GM23338 (cell line): ENCODE measurements at regions not wholly inside any gene's neighbourhood (a gene's known extent, or its start where the extent isn't known, plus 50 kb on each side); places are given as distances from the start of the nearest gene placed in this dataset.
A peak's percentile ranks its signal among the peaks of the same experiment; 100 is the strongest.

Experiments
- ATAC-seq: fragments of 200-7000 bp; cut with Tn5 transposase; 3 replicates; pipeline ENCODE4 v1.9.1; 2020
- DNase-seq: peaks from one replicate; pipeline ENCODE4 v3.0.0-alpha.2; 2015; ENCODE audit warnings: low spot score
- H2AFZ ChIP-seq: fragments of 200-600 bp; sonication (generic); 2 replicates; pipeline ENCODE4 v1.8.0; 2016; ENCODE audit warnings: antibody characterized with exemption, mild to moderate bottlenecking, moderate library complexity
- H3F3A ChIP-seq: fragments of 200-600 bp; sonication (generic); replicated peaks from 2 replicates; pipeline ENCODE4 v1.8.0; 2017; ENCODE audit warnings: antibody characterized with exemption, mixed run types, low read depth
- H3K27ac ChIP-seq: fragments of 200-600 bp; sonication (generic); 2 replicates; pipeline ENCODE4 v1.6.1; 2016; ENCODE audit warnings: low read depth
- H3K27me3 ChIP-seq: fragments of 200-600 bp; sonication (generic); 2 replicates; pipeline ENCODE4 v1.8.0; 2016; ENCODE audit warnings: mild to moderate bottlenecking, mixed run types, moderate library complexity; ENCODE audit not compliant: insufficient read depth
- H3K36me3 ChIP-seq: fragments of 200-600 bp; sonication (generic); 2 replicates; pipeline ENCODE4 v1.8.0; 2016; ENCODE audit warnings: mild to moderate bottlenecking; ENCODE audit not compliant: insufficient read depth
- H3K4me1 ChIP-seq: fragments of 200-600 bp; sonication (generic); 2 replicates; pipeline ENCODE4 v1.8.0; 2016; ENCODE audit warnings: mild to moderate bottlenecking, moderate library complexity; ENCODE audit not compliant: insufficient read depth
- H3K4me2 ChIP-seq: fragments of 200-600 bp; sonication (generic); 2 replicates; pipeline ENCODE4 v1.7.1; 2017; ENCODE audit warnings: mixed run types
- H3K4me3 ChIP-seq: fragments of 200-600 bp; sonication (generic); 2 replicates; pipeline ENCODE4 v1.6.1; 2016; ENCODE audit warnings: mixed run types
- H3K79me2 ChIP-seq: fragments of 200-600 bp; sonication (generic); replicated peaks from 2 replicates; pipeline ENCODE4 v1.8.0; 2017; ENCODE audit warnings: mild to moderate bottlenecking; ENCODE audit not compliant: insufficient read depth
- H3K9me2 ChIP-seq: fragments of 200-600 bp; sonication (generic); 2 replicates; pipeline ENCODE4 v1.8.0; 2017; ENCODE audit not compliant: insufficient read depth
- H4K20me1 ChIP-seq: fragments of 200-600 bp; sonication (generic); replicated peaks from 2 replicates; pipeline ENCODE4 v1.8.0; 2017; ENCODE audit warnings: mild to moderate bottlenecking; ENCODE audit not compliant: insufficient read depth
- H3K27ac Mint-ChIP-seq: 2 replicates; pipeline ENCODE4 v1.8.0; 2020; ENCODE audit warnings: inconsistent platforms, mild to moderate bottlenecking, moderate library complexity, mixed read lengths
- H3K27me3 Mint-ChIP-seq: 3 replicates; pipeline ENCODE4 v1.8.0; 2022; ENCODE audit warnings: low read depth, mild to moderate bottlenecking, moderate library complexity, mixed read lengths, inconsistent platforms; ENCODE audit not compliant: insufficient read depth, poor library complexity
- H3K36me3 Mint-ChIP-seq: 3 replicates; pipeline ENCODE4 v1.8.0; 2021; ENCODE audit warnings: low read depth, mild to moderate bottlenecking, inconsistent platforms, moderate library complexity, mixed read lengths
- H3K4me1 Mint-ChIP-seq: 3 replicates; pipeline ENCODE4 v1.8.0; 2020; ENCODE audit warnings: mild to moderate bottlenecking, inconsistent platforms, mixed read lengths
- H3K4me3 Mint-ChIP-seq: 3 replicates; pipeline ENCODE4 v1.8.0; 2021; ENCODE audit warnings: moderate library complexity, mild to moderate bottlenecking, inconsistent platforms, mixed read lengths
- H3K9me3 Mint-ChIP-seq: 3 replicates; pipeline ENCODE4 v1.8.0; 2020; ENCODE audit warnings: moderate library complexity, mild to moderate bottlenecking, inconsistent platforms, mixed read lengths
- CREB1 ChIP-seq: fragments of 250-450 bp; sonication (Bioruptor Pico); IDR thresholded peaks from 2 replicates; pipeline ENCODE4 v1.5.0; 2020; ENCODE audit warnings: low read depth, mild to moderate bottlenecking, moderate library complexity
- CTCF ChIP-seq, 2 experiments: fragments of 200-600 bp in 1 of 2; sonication (generic) in 1 of 2; conservative IDR thresholded peaks; 2 replicates each; pipeline versions ENCODE4 v1.5.1 to v1.6.1; 2016 to 2017; ENCODE audit warnings: antibody characterized with exemption in 2 of 2, low read depth in 2 of 2, mild to moderate bottlenecking in 2 of 2, moderate library complexity in 1 of 2
- ETS1 ChIP-seq: IDR thresholded peaks from 2 replicates; pipeline ENCODE4 v1.6.1; 2016; ENCODE audit warnings: antibody characterized with exemption
- EZH2 ChIP-seq: fragments of 200-600 bp; sonication (generic); IDR thresholded peaks from one replicate; pipeline ENCODE4 v1.8.0; 2017; ENCODE audit warnings: antibody characterized with exemption, mild to moderate bottlenecking, low read depth; ENCODE audit not compliant: unreplicated experiment
- EZH2phosphoT487 ChIP-seq: fragments of 200-600 bp; sonication (generic); IDR thresholded peaks from one replicate; pipeline ENCODE4 v1.8.1; 2018; ENCODE audit warnings: antibody characterized with exemption; ENCODE audit not compliant: unreplicated experiment
- JUNB ChIP-seq: IDR thresholded peaks from one replicate; pipeline ENCODE4 v1.6.1; 2016; ENCODE audit warnings: antibody characterized with exemption; ENCODE audit not compliant: unreplicated experiment
- NANOG ChIP-seq: IDR thresholded peaks from 2 replicates; pipeline ENCODE4 v1.6.1; 2016; ENCODE audit warnings: antibody characterized with exemption, borderline replicate concordance
- POLR2AphosphoS5 ChIP-seq: IDR thresholded peaks from 2 replicates; pipeline ENCODE4 v1.6.1; 2016; ENCODE audit warnings: antibody characterized with exemption, low read depth
- REST ChIP-seq: IDR thresholded peaks from one replicate; pipeline ENCODE4 v1.6.1; 2018; ENCODE audit warnings: antibody characterized with exemption; ENCODE audit not compliant: unreplicated experiment
- STAT1 ChIP-seq: IDR thresholded peaks from one replicate; pipeline ENCODE4 v1.6.1; 2016; ENCODE audit warnings: antibody characterized with exemption; ENCODE audit not compliant: unreplicated experiment
- ZNF114 ChIP-seq: fragments of 250-450 bp; sonication (Bioruptor Pico); IDR thresholded peaks from 2 replicates; pipeline ENCODE4 v1.5.0; 2020; ENCODE audit warnings: mild to moderate bottlenecking, moderate library complexity
- ZNF331 ChIP-seq: fragments of 250-450 bp; sonication (Bioruptor Pico); IDR thresholded peaks from 2 replicates; pipeline ENCODE4 v1.5.0; 2020; ENCODE audit warnings: low read depth, mild to moderate bottlenecking, moderate library complexity

- H3K4me3 Mint-ChIP-seq = no peak overlapping the region
- no peaks in the 10 kb centered on the region for H3K9me3 Mint-ChIP-seq
- ATAC-seq = no peak
- DNase-seq = no peak
- Histone ChIP-seq H3K4me1 (peaks cover 20% of the 10 kb centered on the region), H3K27ac (no peak overlapping the region), H3K27me3 (no peaks in the 10 kb centered on the region), H4K20me1 (no peaks in the 10 kb centered on the region), H3F3A (no peaks in the 10 kb centered on the region), H3K4me3 (no peak overlapping the region), H3K36me3 (no peaks in the 10 kb centered on the region), H3K79me2 (no peaks in the 10 kb centered on the region), H3K4me2 (no peak overlapping the region), H2AFZ (no peak overlapping the region), H3K9me2 (peaks cover 2% of the 10 kb centered on the region; the same call in 1 of the 2 replicates)
- no peaks in the 10 kb centered on the region for H3K27me3 Mint-ChIP-seq
- no peak overlapping the region for H3K27ac Mint-ChIP-seq
- no peaks in the 10 kb centered on the region for H3K36me3 Mint-ChIP-seq
- TF ChIP-seq CREB1 (no peak), STAT1 (no peak), POLR2AphosphoS5 (no peak), NANOG (no peak), ZNF114 (no peak), JUNB (no peak), EZH2 (no peak)
- H3K4me1 Mint-ChIP-seq = peaks cover 16% of the 10 kb centered on the region
Measured at GRCh38 chr12:103086471-103086870, 129.0 kb downstream of the ASCL1 start.

- Histone ChIP-seq H3K27ac (no peak overlapping the region), H3K36me3 (no peaks in the 10 kb centered on the region), H3K4me2 (no peak overlapping the region), H3K27me3 (no peaks in the 10 kb centered on the region), H3K9me2 (peaks cover 14% of the 10 kb centered on the region), H3K4me1 (peaks cover 19% of the 10 kb centered on the region), H3K79me2 (no peaks in the 10 kb centered on the region), H2AFZ (no peak overlapping the region), H3K4me3 (no peak overlapping the region), H4K20me1 (no peaks in the 10 kb centered on the region), H3F3A (no peaks in the 10 kb centered on the region)
- no peaks in the 10 kb centered on the region for H3K27me3 Mint-ChIP-seq
- no peak overlapping the region for H3K4me3 Mint-ChIP-seq
- ATAC-seq (no peak), DNase-seq (peak; percentile 7)
- no peaks in the 10 kb centered on the region for H3K9me3 Mint-ChIP-seq
- H3K4me1 Mint-ChIP-seq = peaks cover 21% of the 10 kb centered on the region
- no peaks in the 10 kb centered on the region for H3K36me3 Mint-ChIP-seq
- TF ChIP-seq ETS1 = no peak
- no peak for TF ChIP-seq STAT1
- no peak for TF ChIP-seq ZNF114
- TF ChIP-seq POLR2AphosphoS5 = no peak
- TF ChIP-seq CREB1 = no peak
- TF ChIP-seq NANOG = no peak
- TF ChIP-seq REST = no peak
- TF ChIP-seq CTCF (conservative IDR thresholded peaks at IDR 0.05; ENCODE audit: low read depth in 2 of 2) = no peak
- TF ChIP-seq JUNB = no peak
- TF ChIP-seq ZNF331 = no peak
- no peak for TF ChIP-seq EZH2
- TF ChIP-seq EZH2phosphoT487 = no peak
- H3K27ac Mint-ChIP-seq = no peak overlapping the region
Measured at GRCh38 chr12:103093499-103094106, 136.1 kb downstream of the ASCL1 start.
